EL (cell line): ENCODE measurements at regions not wholly inside any gene's neighbourhood (a gene's known extent, or its start where the extent isn't known, plus 50 kb on each side); places are given as distances from the start of the nearest gene placed in this dataset.

Experiments
- DNase-seq: peaks from one replicate; pipeline ENCODE4 v3.0.0-alpha.2; 2016

- no peak for DNase-seq
Measured at GRCh38 chr21:25328736-25329135, 278.5 kb downstream of the MRPL39 start.

GRCh38 chr21:25326181-25326580, 281.1 kb downstream of the MRPL39 start:
- peak; percentile 15 for DNase-seq

DNA sequence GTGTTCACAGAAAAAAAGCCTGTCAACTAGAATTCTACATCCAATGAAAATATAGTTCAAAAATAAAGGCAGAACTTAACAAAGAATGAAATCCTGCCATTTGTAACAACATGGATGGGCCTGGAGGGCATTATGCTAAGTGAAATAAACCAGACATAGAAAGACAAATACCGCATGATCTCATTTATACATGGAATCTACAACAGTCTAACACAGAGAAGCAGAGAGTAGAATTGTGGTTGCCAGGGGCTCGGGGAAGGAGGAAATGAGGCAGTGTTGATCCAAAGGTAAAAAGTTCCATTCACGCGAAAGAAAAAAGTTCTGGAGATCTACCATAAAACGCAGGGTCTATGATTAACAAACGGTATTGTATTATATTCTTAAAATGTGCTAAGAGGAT, 282.6 kb downstream of the MRPL39 start:
- no peak for DNase-seq

GRCh38 chr21:25323356-25323949, 283.8 kb downstream of the MRPL39 start:
- DNase-seq, result no peak

- DNase-seq, result no peak
Measured at GRCh38 chr21:25314247-25314646, 293.0 kb downstream of the MRPL39 start.

- peak; percentile 49 for DNase-seq
Measured at GRCh38 chr21:25313829-25314228, 293.5 kb downstream of the MRPL39 start.

- DNase-seq, result peak; percentile 49
Measured at GRCh38 chr21:25307489-25307888, 299.8 kb downstream of the MRPL39 start.

- no peak for DNase-seq
Measured at GRCh38 chr21:25304611-25305010, 302.7 kb downstream of the MRPL39 start.

- DNase-seq, result no peak
Measured at GRCh38 chr21:25300632-25301031, 306.6 kb downstream of the MRPL39 start.

DNA sequence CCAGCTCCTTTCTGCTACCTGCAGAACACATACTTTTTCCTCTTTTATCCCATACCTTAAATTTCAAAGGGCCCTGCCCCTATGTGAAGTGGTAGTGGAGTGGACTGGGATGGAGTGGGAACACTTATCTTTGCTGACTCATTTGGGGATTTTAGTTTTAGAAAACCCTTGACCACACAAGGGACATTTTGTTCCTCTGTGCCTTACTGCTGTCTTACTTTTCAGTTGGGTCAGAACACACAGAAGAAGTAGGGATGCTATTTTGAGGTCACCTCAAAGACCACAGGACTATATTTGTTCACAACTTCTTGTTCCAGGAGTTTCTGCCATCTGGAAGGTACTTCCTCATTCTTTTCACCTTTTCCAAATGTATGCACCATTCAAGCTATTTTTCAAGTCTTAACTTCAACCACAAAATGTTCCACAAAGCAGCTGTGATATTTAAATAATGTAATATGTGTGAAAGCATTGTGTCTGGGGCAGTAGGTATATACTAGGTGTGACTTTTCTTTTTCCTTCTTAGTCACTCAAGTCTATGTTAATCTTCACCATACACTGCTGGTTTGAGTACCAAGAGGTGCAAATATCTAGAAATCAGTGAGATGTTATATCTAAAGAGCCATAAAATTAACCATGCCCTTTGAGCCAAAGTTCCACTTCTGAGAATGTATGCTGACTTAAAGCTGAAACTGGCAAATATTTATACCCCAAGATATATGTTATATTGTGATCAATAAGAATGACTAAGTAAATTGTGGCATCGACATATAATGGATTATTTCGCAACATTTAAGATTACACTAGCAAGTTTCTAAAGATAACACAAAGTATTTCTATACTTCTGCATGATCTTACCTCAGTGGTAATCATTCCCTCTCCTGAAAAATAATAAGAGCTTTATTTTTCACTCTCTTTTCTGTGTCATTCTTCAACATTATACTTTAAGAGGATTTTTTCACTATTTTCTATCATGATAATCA, 308.5 kb downstream of the MRPL39 start:
- DNase-seq, result no peak

GRCh38 chr21:25297117-25297516, 310.2 kb downstream of the MRPL39 start:
- DNase-seq, result no peak

DNA sequence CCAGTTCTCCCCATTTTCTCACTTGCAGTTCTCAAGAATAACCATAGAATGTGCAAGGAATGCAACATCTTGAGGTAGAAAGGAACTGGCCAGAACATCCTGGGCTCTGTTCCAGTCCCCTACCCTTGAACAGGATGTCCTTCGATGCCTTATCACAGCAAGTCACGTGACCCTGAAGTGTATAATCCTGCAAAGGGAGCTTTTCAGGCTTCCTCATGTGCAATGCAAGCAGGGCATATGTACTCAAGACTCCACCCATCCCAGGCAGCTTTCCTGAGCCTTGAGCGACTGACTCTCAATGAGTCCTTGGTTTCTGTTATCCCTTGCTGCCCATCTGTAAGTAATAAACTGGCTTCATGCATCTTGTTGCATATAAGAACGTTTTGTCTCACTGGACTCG, 311.0 kb downstream of the MRPL39 start:
- no peak for DNase-seq

DNA sequence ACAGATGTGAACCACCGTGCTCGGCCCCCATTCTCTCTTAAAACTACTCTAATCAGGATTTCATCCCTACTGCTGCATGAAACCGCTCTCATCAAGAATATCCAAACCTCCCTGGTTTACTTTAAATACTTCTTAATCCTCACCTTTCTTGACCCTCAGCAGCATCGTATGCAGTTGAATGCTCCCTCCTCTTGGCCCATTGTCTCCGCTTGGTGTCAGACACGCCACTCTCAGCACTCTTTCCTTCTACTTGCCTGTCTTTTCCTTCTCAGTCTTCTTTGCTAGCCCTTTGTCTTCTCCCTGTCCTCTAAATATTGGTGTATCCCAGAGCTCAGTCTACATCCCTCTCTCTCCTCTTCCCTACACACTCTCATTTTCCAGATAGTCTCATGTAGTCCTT, 314.9 kb downstream of the MRPL39 start:
- DNase-seq, result no peak

- peak; percentile 57 for DNase-seq
Measured at GRCh38 chr21:25283720-25284119, 323.6 kb downstream of the MRPL39 start.

DNA sequence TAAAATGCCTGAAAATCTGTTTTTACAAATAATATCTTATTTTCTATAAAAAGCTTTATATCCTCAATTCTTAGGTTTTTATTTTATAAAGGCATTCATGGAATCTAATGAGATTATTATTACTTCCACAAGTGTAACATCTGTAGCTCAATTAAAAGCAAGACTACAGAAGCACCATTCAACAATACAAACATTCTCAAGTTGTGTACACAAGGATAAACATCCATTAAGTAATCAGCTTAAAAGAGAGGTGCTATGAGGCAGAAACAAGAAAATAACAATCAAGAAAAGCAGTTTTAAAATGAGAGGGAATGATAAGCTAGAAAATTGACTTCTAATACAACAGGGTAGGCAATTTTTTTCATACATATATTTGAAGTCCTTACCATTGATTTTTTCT, 326.1 kb downstream of the MRPL39 start:
- DNase-seq, result no peak

GRCh38 chr21:25280061-25280460, 327.2 kb downstream of the MRPL39 start:
- no peak for DNase-seq

- no peak for DNase-seq
Measured at GRCh38 chr21:25273959-25274358, 333.3 kb downstream of the MRPL39 start.

GRCh38 chr21:25254491-25255174, 352.6 kb downstream of the MRPL39 start:
- DNase-seq, result no peak

GRCh38 chr21:25246546-25246945, 360.7 kb downstream of the MRPL39 start:
- DNase-seq, result no peak

DNA sequence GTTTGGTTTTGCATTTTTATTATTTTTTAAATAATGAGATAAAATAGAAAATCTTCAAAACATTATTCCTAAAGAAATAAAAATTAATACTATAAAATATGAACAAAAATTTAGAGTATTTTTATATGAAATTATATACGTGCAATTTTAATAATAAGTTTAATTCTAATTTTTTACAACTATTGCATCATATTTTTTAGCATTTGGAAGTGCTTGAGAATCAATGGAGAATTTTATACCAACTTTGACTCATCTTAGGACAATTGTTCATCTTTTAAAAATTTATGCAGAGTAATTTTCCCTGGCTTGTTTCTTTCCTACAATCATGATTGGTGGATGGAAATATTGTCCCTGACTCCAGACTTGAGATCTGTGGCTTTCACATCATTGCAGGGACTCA, 362.5 kb downstream of the MRPL39 start:
- no peak for DNase-seq

- no peak for DNase-seq
Measured at GRCh38 chr21:25243808-25244207, 363.5 kb downstream of the MRPL39 start.

DNA sequence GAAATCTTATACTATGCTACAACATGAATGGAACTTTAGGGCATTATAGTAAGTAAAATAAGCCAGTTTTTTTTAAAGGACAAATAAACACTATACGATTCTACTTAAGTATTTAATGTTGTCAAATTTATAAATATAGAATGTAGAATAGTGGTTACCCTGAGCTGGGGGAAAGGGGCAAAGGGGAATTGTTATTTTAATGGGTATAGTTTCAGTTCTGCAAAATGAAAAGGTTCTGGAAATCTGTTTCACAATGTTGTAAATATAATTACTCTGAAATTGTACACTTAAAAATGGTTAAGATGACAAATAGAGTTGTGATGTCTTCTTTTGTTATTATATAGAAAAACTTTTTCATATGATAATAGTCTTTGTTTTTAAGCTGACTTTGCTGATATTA, 366.3 kb downstream of the MRPL39 start:
- no peak for DNase-seq
